Prostate gland (tissue), 2 donors: ENCODE measurements at regions not wholly inside any gene's neighbourhood (a gene's known extent, or its start where the extent isn't known, plus 50 kb on each side); places are given as distances from the start of the nearest gene placed in this dataset.
"Not testable (repeated sequence)": the region's sequence is repeated elsewhere in the genome, so short reads cannot be mapped to it uniquely, and the experiment has no call there.

Source experiments
- POLR2AphosphoS5 ChIP-seq: sonication (generic); formaldehyde crosslinking; IDR thresholded peaks from one replicate; pipeline ENCODE4 v1.6.1; 2017; ENCODE audit warnings: antibody characterized with exemption
- TF ChIP-seq, protein P1 (sequence below), 4 experiments: fragments of 200-600 bp in 2 of 4; fragments of 450-650 bp in 2 of 4; sonication (generic) in 2 of 4; IDR thresholded peaks; 1 replicate in 3 of 4; 2 replicates in 1 of 4; pipeline ENCODE4 v1.5.1; 2016 to 2019; ENCODE audit warnings: antibody characterized with exemption in 4 of 4, mild to moderate bottlenecking in 2 of 4, moderate library complexity in 2 of 4

DNA sequence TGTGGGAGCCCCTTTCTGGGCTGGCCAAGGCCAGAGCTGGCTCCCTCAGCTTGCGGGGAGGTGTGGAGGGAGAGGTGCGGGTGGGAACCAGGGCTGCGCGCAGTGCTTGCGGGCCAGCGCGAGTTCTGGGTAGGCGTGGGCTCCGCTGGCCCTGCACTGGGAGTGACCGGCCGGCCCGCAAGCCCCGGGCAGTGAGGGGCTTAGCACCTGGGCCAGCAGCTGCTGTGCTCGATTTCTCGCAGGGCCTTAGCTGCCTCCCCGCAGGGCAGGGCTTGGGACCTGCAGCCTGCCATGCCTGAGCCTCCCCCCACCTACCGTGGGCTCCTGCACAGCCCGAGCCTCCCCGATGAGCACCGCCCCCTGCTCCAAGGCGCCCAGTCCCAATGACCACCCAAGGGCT is 56.0 kb upstream of the CACNA2D1 start:
- TF ChIP-seq, protein P1, sequence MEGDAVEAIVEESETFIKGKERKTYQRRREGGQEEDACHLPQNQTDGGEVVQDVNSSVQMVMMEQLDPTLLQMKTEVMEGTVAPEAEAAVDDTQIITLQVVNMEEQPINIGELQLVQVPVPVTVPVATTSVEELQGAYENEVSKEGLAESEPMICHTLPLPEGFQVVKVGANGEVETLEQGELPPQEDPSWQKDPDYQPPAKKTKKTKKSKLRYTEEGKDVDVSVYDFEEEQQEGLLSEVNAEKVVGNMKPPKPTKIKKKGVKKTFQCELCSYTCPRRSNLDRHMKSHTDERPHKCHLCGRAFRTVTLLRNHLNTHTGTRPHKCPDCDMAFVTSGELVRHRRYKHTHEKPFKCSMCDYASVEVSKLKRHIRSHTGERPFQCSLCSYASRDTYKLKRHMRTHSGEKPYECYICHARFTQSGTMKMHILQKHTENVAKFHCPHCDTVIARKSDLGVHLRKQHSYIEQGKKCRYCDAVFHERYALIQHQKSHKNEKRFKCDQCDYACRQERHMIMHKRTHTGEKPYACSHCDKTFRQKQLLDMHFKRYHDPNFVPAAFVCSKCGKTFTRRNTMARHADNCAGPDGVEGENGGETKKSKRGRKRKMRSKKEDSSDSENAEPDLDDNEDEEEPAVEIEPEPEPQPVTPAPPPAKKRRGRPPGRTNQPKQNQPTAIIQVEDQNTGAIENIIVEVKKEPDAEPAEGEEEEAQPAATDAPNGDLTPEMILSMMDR (IDR thresholded peaks at IDR 0.05), result not testable (repeated sequence)
- not testable (repeated sequence) for TF ChIP-seq POLR2AphosphoS5
